GM23338 (cell line): ENCODE measurements at regions not wholly inside any gene's neighbourhood (a gene's known extent, or its start where the extent isn't known, plus 50 kb on each side); places are given as distances from the start of the nearest gene placed in this dataset.

Experiments
- ATAC-seq: fragments of 200-7000 bp; cut with Tn5 transposase; 3 replicates; pipeline ENCODE4 v1.9.1; 2020
- DNase-seq: peaks from one replicate; pipeline ENCODE4 v3.0.0-alpha.2; 2015; ENCODE audit warnings: low spot score
- H2AFZ ChIP-seq: fragments of 200-600 bp; sonication (generic); 2 replicates; pipeline ENCODE4 v1.8.0; 2016; ENCODE audit warnings: antibody characterized with exemption, mild to moderate bottlenecking, moderate library complexity
- H3F3A ChIP-seq: fragments of 200-600 bp; sonication (generic); replicated peaks from 2 replicates; pipeline ENCODE4 v1.8.0; 2017; ENCODE audit warnings: antibody characterized with exemption, mixed run types, low read depth
- H3K27ac ChIP-seq: fragments of 200-600 bp; sonication (generic); 2 replicates; pipeline ENCODE4 v1.6.1; 2016; ENCODE audit warnings: low read depth
- H3K27me3 ChIP-seq: fragments of 200-600 bp; sonication (generic); 2 replicates; pipeline ENCODE4 v1.8.0; 2016; ENCODE audit warnings: mild to moderate bottlenecking, mixed run types, moderate library complexity; ENCODE audit not compliant: insufficient read depth
- H3K36me3 ChIP-seq: fragments of 200-600 bp; sonication (generic); 2 replicates; pipeline ENCODE4 v1.8.0; 2016; ENCODE audit warnings: mild to moderate bottlenecking; ENCODE audit not compliant: insufficient read depth
- H3K4me1 ChIP-seq: fragments of 200-600 bp; sonication (generic); 2 replicates; pipeline ENCODE4 v1.8.0; 2016; ENCODE audit warnings: mild to moderate bottlenecking, moderate library complexity; ENCODE audit not compliant: insufficient read depth
- H3K4me2 ChIP-seq: fragments of 200-600 bp; sonication (generic); 2 replicates; pipeline ENCODE4 v1.7.1; 2017; ENCODE audit warnings: mixed run types
- H3K4me3 ChIP-seq: fragments of 200-600 bp; sonication (generic); 2 replicates; pipeline ENCODE4 v1.6.1; 2016; ENCODE audit warnings: mixed run types
- H3K79me2 ChIP-seq: fragments of 200-600 bp; sonication (generic); replicated peaks from 2 replicates; pipeline ENCODE4 v1.8.0; 2017; ENCODE audit warnings: mild to moderate bottlenecking; ENCODE audit not compliant: insufficient read depth
- H3K9me2 ChIP-seq: fragments of 200-600 bp; sonication (generic); 2 replicates; pipeline ENCODE4 v1.8.0; 2017; ENCODE audit not compliant: insufficient read depth
- H4K20me1 ChIP-seq: fragments of 200-600 bp; sonication (generic); replicated peaks from 2 replicates; pipeline ENCODE4 v1.8.0; 2017; ENCODE audit warnings: mild to moderate bottlenecking; ENCODE audit not compliant: insufficient read depth
- H3K27ac Mint-ChIP-seq: 2 replicates; pipeline ENCODE4 v1.8.0; 2020; ENCODE audit warnings: inconsistent platforms, mild to moderate bottlenecking, moderate library complexity, mixed read lengths
- H3K27me3 Mint-ChIP-seq: 3 replicates; pipeline ENCODE4 v1.8.0; 2022; ENCODE audit warnings: low read depth, mild to moderate bottlenecking, moderate library complexity, mixed read lengths, inconsistent platforms; ENCODE audit not compliant: insufficient read depth, poor library complexity
- H3K36me3 Mint-ChIP-seq: 3 replicates; pipeline ENCODE4 v1.8.0; 2021; ENCODE audit warnings: low read depth, mild to moderate bottlenecking, inconsistent platforms, moderate library complexity, mixed read lengths
- H3K4me1 Mint-ChIP-seq: 3 replicates; pipeline ENCODE4 v1.8.0; 2020; ENCODE audit warnings: mild to moderate bottlenecking, inconsistent platforms, mixed read lengths
- H3K4me3 Mint-ChIP-seq: 3 replicates; pipeline ENCODE4 v1.8.0; 2021; ENCODE audit warnings: moderate library complexity, mild to moderate bottlenecking, inconsistent platforms, mixed read lengths
- H3K9me3 Mint-ChIP-seq: 3 replicates; pipeline ENCODE4 v1.8.0; 2020; ENCODE audit warnings: moderate library complexity, mild to moderate bottlenecking, inconsistent platforms, mixed read lengths
- CREB1 ChIP-seq: fragments of 250-450 bp; sonication (Bioruptor Pico); IDR thresholded peaks from 2 replicates; pipeline ENCODE4 v1.5.0; 2020; ENCODE audit warnings: low read depth, mild to moderate bottlenecking, moderate library complexity
- ETS1 ChIP-seq: IDR thresholded peaks from 2 replicates; pipeline ENCODE4 v1.6.1; 2016; ENCODE audit warnings: antibody characterized with exemption
- EZH2 ChIP-seq: fragments of 200-600 bp; sonication (generic); IDR thresholded peaks from one replicate; pipeline ENCODE4 v1.8.0; 2017; ENCODE audit warnings: antibody characterized with exemption, mild to moderate bottlenecking, low read depth; ENCODE audit not compliant: unreplicated experiment
- EZH2phosphoT487 ChIP-seq: fragments of 200-600 bp; sonication (generic); IDR thresholded peaks from one replicate; pipeline ENCODE4 v1.8.1; 2018; ENCODE audit warnings: antibody characterized with exemption; ENCODE audit not compliant: unreplicated experiment
- JUNB ChIP-seq: IDR thresholded peaks from one replicate; pipeline ENCODE4 v1.6.1; 2016; ENCODE audit warnings: antibody characterized with exemption; ENCODE audit not compliant: unreplicated experiment
- NANOG ChIP-seq: IDR thresholded peaks from 2 replicates; pipeline ENCODE4 v1.6.1; 2016; ENCODE audit warnings: antibody characterized with exemption, borderline replicate concordance
- POLR2AphosphoS5 ChIP-seq: IDR thresholded peaks from 2 replicates; pipeline ENCODE4 v1.6.1; 2016; ENCODE audit warnings: antibody characterized with exemption, low read depth
- REST ChIP-seq: IDR thresholded peaks from one replicate; pipeline ENCODE4 v1.6.1; 2018; ENCODE audit warnings: antibody characterized with exemption; ENCODE audit not compliant: unreplicated experiment
- STAT1 ChIP-seq: IDR thresholded peaks from one replicate; pipeline ENCODE4 v1.6.1; 2016; ENCODE audit warnings: antibody characterized with exemption; ENCODE audit not compliant: unreplicated experiment
- ZNF114 ChIP-seq: fragments of 250-450 bp; sonication (Bioruptor Pico); IDR thresholded peaks from 2 replicates; pipeline ENCODE4 v1.5.0; 2020; ENCODE audit warnings: mild to moderate bottlenecking, moderate library complexity
- ZNF331 ChIP-seq: fragments of 250-450 bp; sonication (Bioruptor Pico); IDR thresholded peaks from 2 replicates; pipeline ENCODE4 v1.5.0; 2020; ENCODE audit warnings: low read depth, mild to moderate bottlenecking, moderate library complexity
- ZNF462 ChIP-seq: fragments of 250-450 bp; sonication (Bioruptor Pico); IDR thresholded peaks from 2 replicates; pipeline ENCODE4 v1.5.0; 2020; ENCODE audit warnings: mild to moderate bottlenecking, moderate library complexity

GRCh38 chr12:113751513-113751912, 214.6 kb downstream of the RBM19 start:
- H3K9me3 Mint-ChIP-seq, result peaks cover 26% of the 10 kb centered on the region
- Histone ChIP-seq H3K36me3 (no peaks in the 10 kb centered on the region), H3K4me3 (no peak overlapping the region), H3K4me2 (no peak overlapping the region), H2AFZ (no peak overlapping the region), H3F3A (no peaks in the 10 kb centered on the region), H4K20me1 (no peaks in the 10 kb centered on the region), H3K9me2 (no peaks in the 10 kb centered on the region), H3K27me3 (peaks cover 18% of the 10 kb centered on the region; the same call in 1 of the 2 replicates), H3K79me2 (no peaks in the 10 kb centered on the region), H3K27ac (no peak overlapping the region), H3K4me1 (no peaks in the 10 kb centered on the region)
- no peak for ATAC-seq
- H3K4me3 Mint-ChIP-seq, result no peak overlapping the region
- TF ChIP-seq EZH2phosphoT487 (no peak), ZNF331 (CRISPR knock-in tag) (peak; percentile 86), STAT1 (no peak)
- no peaks in the 10 kb centered on the region for H3K4me1 Mint-ChIP-seq
- H3K27me3 Mint-ChIP-seq, result peaks cover 23% of the 10 kb centered on the region
- no peak for DNase-seq
- no peak overlapping the region for H3K27ac Mint-ChIP-seq
- peaks cover 12% of the 10 kb centered on the region; the same call in 2 of the 3 replicates for H3K36me3 Mint-ChIP-seq

- H3K9me3 Mint-ChIP-seq, result peaks cover 26% of the 10 kb centered on the region
- no peak for TF ChIP-seq POLR2AphosphoS5
- TF ChIP-seq ZNF114 (CRISPR knock-in tag), result no peak
- no peak for TF ChIP-seq ZNF462 (CRISPR knock-in tag)
- TF ChIP-seq REST, result no peak
- TF ChIP-seq EZH2, result no peak
- TF ChIP-seq ETS1, result no peak
- no peak for TF ChIP-seq ZNF331 (CRISPR knock-in tag)
- TF ChIP-seq CREB1, result no peak
- no peak for TF ChIP-seq NANOG
- no peak for TF ChIP-seq EZH2phosphoT487
- no peak for TF ChIP-seq STAT1
- TF ChIP-seq JUNB, result no peak
Measured at GRCh38 chr12:113749433-113749815, 216.7 kb downstream of the RBM19 start.

More at GRCh38 chr12:113749433-113749815, 216.7 kb downstream of the RBM19 start:
- no peaks in the 10 kb centered on the region for H4K20me1 ChIP-seq
- no peaks in the 10 kb centered on the region for H3K36me3 ChIP-seq
- Mint-ChIP-seq H3K4me1 (no peaks in the 10 kb centered on the region), H3K36me3 (peaks cover 12% of the 10 kb centered on the region; the same call in 2 of the 3 replicates), H3K4me3 (no peak overlapping the region), H3K27ac (no peak overlapping the region), H3K27me3 (peaks cover 20% of the 10 kb centered on the region)
- DNase-seq (no peak), ATAC-seq (no peak)
- no peaks in the 10 kb centered on the region for H3K4me1 ChIP-seq
- H3K79me2 ChIP-seq, result no peaks in the 10 kb centered on the region
- H3K4me3 ChIP-seq, result no peak overlapping the region
- H2AFZ ChIP-seq, result no peak overlapping the region
- H3K9me2 ChIP-seq, result peaks cover 7% of the 10 kb centered on the region; the same call in 1 of the 2 replicates
- H3K27me3 ChIP-seq, result peaks cover 19% of the 10 kb centered on the region; the same call in 1 of the 2 replicates
- H3F3A ChIP-seq, result no peaks in the 10 kb centered on the region
- H3K27ac ChIP-seq, result no peak overlapping the region
- H3K4me2 ChIP-seq, result no peak overlapping the region
